ENCODE measurements at regions not wholly inside any gene's neighbourhood (a gene's known extent, or its start where the extent isn't known, plus 50 kb on each side); places are given as distances from the start of the nearest gene placed in this dataset.
"Not testable (repeated sequence)": the region's sequence is repeated elsewhere in the genome, so short reads cannot be mapped to it uniquely, and the experiment has no call there.

DNA sequence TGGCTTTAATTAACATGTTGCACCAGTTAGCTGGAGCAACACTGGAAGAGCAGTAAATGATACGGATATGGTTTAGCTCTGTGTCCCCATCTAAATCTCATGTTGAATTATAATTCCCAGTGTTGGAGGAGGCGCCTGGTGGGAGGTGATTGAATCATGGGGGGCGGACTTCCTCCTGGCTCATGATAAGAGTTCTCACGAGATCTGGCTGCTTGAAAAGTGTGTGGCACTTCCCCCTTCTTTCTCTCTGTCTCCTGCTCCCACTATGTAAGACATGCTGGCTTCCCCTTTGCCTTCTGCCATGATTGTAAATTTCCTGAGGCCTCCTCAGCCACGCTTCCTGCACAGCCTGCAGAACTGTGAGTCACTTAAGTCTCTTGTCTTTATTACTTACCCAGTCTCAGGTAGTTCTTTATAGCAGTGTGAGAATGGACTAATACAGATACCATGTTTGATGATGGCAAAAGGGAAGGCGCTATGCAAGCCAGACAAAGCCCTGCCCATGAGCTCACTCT is 963.6 kb downstream of the SOCS6 start:
- no peak for DNase-seq (ENCODE audit: low read depth)

DNA sequence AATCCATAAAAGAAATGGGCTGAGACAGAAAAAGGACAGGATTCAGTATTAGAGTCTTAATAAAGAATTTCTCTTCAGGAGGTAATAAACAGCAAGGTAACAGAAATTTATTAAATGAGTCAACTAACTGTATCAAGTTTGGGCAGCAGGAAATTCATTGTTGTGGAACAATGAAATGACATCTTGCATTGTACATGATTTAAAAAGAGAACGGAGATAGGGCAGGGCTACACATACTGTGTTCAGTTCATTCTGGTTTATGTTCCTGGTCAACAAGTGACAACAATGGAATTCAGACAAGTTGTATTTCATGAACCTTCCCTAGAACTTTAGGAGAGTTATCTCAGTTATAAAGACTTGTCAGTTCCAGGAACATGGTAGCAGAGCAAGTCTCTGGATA is 961.3 kb downstream of the SOCS6 start:
- DNase-seq (ENCODE audit: low read depth), result no peak

- DNase-seq (ENCODE audit: low read depth), result no peak
These were observed 960.9 kb downstream of the SOCS6 start for GRCh38 chr18:71249791-71250190.

DNA sequence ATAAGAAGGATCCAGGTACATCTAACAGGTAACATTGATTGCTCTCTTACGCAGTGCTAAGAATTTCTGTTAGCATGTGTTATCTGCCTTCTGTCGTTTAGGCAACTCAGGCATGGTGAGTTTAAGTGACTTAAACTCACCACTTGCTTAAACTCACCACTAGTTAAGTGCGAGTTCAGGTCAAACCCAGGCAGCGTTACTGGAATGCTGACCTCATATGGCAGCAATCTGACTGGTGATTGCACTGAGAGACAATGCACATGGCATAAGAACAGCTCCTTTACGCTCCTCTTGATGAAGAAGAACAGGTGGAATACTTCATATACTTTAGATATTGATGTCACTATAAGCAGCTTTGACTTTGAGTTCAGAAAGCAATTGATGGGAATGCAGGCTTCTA is 954.1 kb downstream of the SOCS6 start:
- DNase-seq (ENCODE audit: low read depth), result no peak

- no peak for DNase-seq (ENCODE audit: low read depth)
These were observed 950.3 kb downstream of the SOCS6 start for GRCh38 chr18:71238974-71239624.

- DNase-seq (ENCODE audit: low read depth), result no peak
These were observed 948.8 kb downstream of the SOCS6 start for GRCh38 chr18:71237641-71238040.

DNA sequence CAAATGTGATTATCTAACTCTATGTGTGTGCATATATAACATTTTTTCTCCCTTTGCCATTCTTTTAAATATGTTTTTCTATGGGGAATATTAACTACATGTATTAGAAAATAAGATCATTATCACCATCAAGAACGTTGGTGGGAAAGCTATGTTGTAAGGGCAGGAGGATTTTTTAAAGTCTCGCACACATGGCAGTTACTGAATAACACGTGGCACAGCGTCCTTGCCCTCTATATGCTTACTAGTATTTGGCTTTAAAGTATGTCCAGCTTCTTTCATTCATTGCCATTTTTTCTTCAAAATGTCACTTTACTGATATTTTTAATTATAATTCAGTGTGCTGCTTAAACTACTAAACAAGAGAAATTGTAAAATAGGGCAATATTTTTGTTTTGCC is 944.3 kb downstream of the SOCS6 start:
- DNase-seq (ENCODE audit: low read depth), result no peak

GRCh38 chr18:71223486-71223885 is 934.6 kb downstream of the SOCS6 start:
- no peak for DNase-seq (ENCODE audit: low read depth)

DNA sequence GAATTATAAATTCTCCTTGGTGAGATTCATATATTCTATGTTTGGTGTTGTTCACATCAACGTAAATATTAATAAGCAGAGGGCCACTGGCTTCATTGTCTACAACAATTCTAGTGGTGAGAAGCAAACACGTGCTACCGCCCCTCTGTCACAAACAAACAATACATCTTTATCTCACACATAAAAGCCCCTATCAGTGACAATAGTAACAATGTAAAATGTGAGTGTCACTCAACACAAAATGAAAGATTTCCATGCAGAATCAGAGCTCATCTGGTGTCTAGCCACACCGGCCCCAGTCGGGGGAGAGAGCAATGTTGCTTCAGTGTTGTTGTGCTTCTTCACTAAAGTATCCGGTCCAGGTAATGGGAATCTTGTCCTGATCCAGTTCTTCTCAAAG is 932.6 kb downstream of the SOCS6 start:
- no peak for DNase-seq (ENCODE audit: low read depth)

DNA sequence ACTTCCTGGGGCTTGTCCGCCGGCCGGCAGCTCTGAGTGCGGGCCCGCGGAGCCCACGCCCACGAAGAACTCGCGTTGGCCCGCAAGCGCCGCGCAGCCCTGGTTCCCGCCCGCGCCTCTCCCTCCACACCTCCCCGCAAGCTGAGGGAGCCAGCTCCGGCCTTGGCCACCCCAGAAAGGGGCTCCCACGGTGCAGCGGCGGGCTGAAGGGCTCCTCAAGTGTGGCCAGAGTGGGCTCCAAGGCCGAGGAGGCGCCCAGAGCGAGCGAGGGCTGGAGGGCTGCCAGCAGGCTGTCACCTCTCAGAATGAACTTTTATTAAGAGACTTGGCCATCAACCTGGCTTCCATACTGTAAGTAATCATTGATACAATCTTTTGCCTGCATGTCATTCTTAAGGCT is 923.9 kb downstream of the SOCS6 start:
- DNase-seq (ENCODE audit: low read depth), result not testable (repeated sequence)

DNA sequence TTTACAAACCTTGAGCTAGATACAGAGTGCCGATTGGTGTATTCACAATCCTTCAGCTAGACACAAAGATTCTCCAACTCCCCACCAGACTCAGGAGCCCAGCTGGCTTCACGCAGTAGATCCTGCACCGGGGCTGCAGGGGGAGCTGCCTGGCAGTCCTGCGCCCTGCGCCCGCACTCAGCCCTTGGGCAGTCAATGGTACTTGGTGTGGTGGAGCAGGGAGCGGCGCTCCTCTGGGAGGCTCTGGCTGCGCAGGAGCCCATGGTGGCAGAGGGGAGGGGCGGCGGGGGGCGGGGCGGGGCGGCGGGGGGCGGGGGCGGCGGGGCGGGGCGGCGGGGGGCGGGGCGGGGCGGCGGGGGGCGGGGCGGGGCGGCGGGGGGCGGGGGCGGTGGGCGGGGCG is 923.4 kb downstream of the SOCS6 start:
- DNase-seq (ENCODE audit: low read depth), result no peak

- no peak for DNase-seq (ENCODE audit: low read depth)
These were observed 921.1 kb downstream of the SOCS6 start for GRCh38 chr18:71209944-71210343.

- no peak for DNase-seq (ENCODE audit: low read depth)
These were observed 905.6 kb downstream of the SOCS6 start for GRCh38 chr18:71194438-71194837.

- no peak for DNase-seq (ENCODE audit: low read depth)
These were observed 900.7 kb downstream of the SOCS6 start for GRCh38 chr18:71189581-71189980.

- no peak for DNase-seq (ENCODE audit: low read depth)
These were observed 879.8 kb downstream of the SOCS6 start for GRCh38 chr18:71168557-71169145.

DNA sequence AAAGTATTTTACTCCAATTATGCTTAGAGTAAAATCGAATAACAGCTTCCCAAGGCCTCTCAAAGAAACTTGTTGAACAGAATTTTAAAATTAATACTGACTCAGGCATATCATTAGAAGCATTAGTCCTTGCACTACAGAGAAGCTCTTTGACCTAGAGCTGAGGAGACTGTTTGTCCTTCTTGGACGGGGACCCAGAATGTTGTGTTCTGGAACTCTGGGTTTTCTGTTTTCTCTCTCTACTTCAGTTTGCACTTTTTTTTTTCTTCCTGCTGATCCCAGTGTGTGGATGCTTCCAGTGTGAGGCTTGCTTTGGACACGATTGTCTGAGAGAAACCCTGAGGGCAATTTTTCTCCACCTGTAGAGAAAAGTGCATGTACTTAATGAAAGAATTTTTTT is 847.6 kb downstream of the SOCS6 start:
- DNase-seq (ENCODE audit: low read depth), result no peak

GRCh38 chr18:71134122-71134521 is 845.3 kb downstream of the SOCS6 start:
- no peak for DNase-seq (ENCODE audit: low read depth)

- no peak for DNase-seq (ENCODE audit: low read depth)
These were observed 843.1 kb downstream of the SOCS6 start for GRCh38 chr18:71131918-71132317.

DNA sequence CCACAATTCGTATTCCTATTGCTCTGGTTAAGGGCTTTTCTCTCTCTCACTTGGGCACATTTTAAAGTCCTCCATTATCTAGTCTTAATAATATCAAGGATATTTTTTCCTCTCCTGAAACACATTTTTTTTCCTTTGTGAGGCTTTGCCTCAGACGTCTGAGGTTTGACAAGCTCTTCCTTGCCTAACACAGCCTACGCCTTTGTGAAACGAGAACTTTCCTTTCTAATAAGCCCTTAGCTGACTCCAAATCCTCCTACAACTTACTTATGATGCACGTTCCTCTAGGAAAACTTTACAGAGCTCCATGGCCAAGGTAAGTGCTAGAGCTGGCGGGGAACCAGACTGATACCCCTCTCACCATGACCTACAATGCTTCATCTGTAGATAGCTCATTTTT is 841.5 kb downstream of the SOCS6 start:
- no peak for DNase-seq (ENCODE audit: low read depth)

GRCh38 chr18:71125581-71125980 is 836.7 kb downstream of the SOCS6 start:
- no peak for DNase-seq (ENCODE audit: low read depth)

DNA sequence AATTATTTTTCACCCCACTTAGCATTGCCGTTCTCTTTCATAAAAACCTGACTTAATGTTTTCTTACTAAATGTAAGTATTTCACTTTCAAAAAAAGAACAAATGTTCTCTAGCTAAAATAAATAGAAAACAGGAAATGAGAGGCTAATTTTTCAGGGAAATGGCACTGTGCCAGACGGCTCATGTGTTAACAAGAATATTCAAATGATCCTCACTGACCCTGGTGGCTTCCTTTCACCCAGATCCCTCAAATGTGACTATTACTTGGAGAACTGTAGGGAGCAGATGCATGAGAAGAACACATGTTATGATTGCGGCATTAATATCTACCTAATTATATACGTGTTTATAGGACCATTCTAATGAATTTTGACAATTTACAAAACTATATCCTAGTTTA is 827.7 kb downstream of the SOCS6 start:
- no peak for DNase-seq (ENCODE audit: low read depth)

DNA sequence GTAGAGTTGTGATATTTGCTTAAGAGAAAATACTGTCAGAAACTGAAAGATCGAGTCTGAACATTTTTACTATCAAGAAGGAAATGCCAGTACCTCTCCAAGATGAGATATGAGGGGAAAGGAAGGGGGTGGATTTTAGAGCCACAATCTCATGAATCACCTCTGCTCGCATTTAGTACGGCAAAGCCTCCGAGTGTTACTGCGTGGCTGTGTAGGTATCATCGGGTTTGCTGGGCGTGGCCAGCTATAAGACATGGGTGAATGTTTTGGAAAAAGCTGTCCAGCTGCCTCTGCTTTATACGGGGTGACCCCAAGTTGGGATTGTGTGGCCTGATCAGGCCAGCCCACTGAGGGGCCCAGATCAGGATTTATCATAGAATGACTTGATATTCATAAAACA is 826.4 kb downstream of the SOCS6 start:
- DNase-seq (ENCODE audit: low read depth), result no peak

- no peak for DNase-seq (ENCODE audit: low read depth)
These were observed 825.8 kb downstream of the SOCS6 start for GRCh38 chr18:71114550-71115210.

All from myocyte (in vitro differentiated cells).